ENCODE measurements at regions not wholly inside any gene's neighbourhood (a gene's known extent, or its start where the extent isn't known, plus 50 kb on each side); places are given as distances from the start of the nearest gene placed in this dataset.
"Not testable (repeated sequence)": the region's sequence is repeated elsewhere in the genome, so short reads cannot be mapped to it uniquely, and the experiment has no call there.

- not testable (repeated sequence) for H4K20me1 ChIP-seq (ENCODE audit: control insufficient read depth, insufficient read depth, insufficient read length); H3K27ac Mint-ChIP-seq
These were observed 63.0 kb upstream of the THOC3 start for GRCh38 chr5:176031118-176031510.

GRCh38 chr5:176033186-176033585 lies 65.1 kb upstream of the THOC3 start:
- H2BK15ac ChIP-seq (ENCODE audit: low read depth, low read length); H2AK5ac ChIP-seq (ENCODE audit: insufficient read length, low read length); H3K23ac ChIP-seq (ENCODE audit: insufficient read length, low read depth, low read length); H3K36me3 Mint-ChIP-seq (ENCODE audit: insufficient read depth in 1 of 3, low read depth in 3 of 3); DNase-seq; H3T11ph ChIP-seq (ENCODE audit: low read length); H3K9me3 ChIP-seq (ENCODE audit: control insufficient read depth, low read depth, low read length); H4K20me1 ChIP-seq (ENCODE audit: control insufficient read depth, insufficient read depth, insufficient read length); H3K4me3 Mint-ChIP-seq; H3K18ac ChIP-seq (ENCODE audit: insufficient read length, low read depth, low read length); H4K5ac ChIP-seq (ENCODE audit: insufficient read length, low read depth, low read length); H3K9me3 Mint-ChIP-seq; H2BK120ac ChIP-seq (ENCODE audit: low read depth, low read length, poor library complexity, severe bottlenecking); H3K9ac ChIP-seq (ENCODE audit: extremely low read depth, insufficient read length, low read length); H3K27ac Mint-ChIP-seq; H3K4me2 ChIP-seq (ENCODE audit: insufficient read depth, insufficient read length, low read length); H3K23me2 ChIP-seq (ENCODE audit: insufficient read length, low read depth, low read length, poor library complexity, severe bottlenecking); H2BK20ac ChIP-seq (ENCODE audit: low read depth, low read length, poor library complexity, severe bottlenecking); H3K27me3 Mint-ChIP-seq (ENCODE audit: low read depth); H3K4ac ChIP-seq (ENCODE audit: low read depth, low read length); H3K4me1 ChIP-seq (ENCODE audit: insufficient read depth, low read length); H3K4me1 Mint-ChIP-seq; H3K56ac ChIP-seq (ENCODE audit: insufficient read length, low read depth, low read length); H4K8ac ChIP-seq (replicated peaks; ENCODE audit: insufficient read length, low read depth, low read length); H3K14ac ChIP-seq (ENCODE audit: insufficient read depth, low read length); H2AFZ ChIP-seq (ENCODE audit: low read length); H2BK12ac ChIP-seq (ENCODE audit: insufficient read length, low read depth, low read length); H3K79me1 ChIP-seq (ENCODE audit: insufficient read depth, low read depth, low read length, poor library complexity, severe bottlenecking); H2BK5ac ChIP-seq (ENCODE audit: insufficient read length, low read length); H3K27me3 ChIP-seq (ENCODE audit: insufficient read depth, low read length); H3K27ac ChIP-seq (ENCODE audit: insufficient read length, low read depth, low read length); H3K79me2 ChIP-seq (ENCODE audit: insufficient read depth, low read length); H4K91ac ChIP-seq (ENCODE audit: insufficient read length, low read depth, low read length): not testable (repeated sequence)
- no CpG with 5 or more reads among the region's 3 CpGs for WGBS (ENCODE audit: extremely low coverage, insufficient read length, low lambda C conversion rate)

More at GRCh38 chr5:176031118-176031510, 63.0 kb upstream of the THOC3 start:
- not testable (repeated sequence) for H3K9ac ChIP-seq (ENCODE audit: extremely low read depth, insufficient read length, low read length); H3K9me3 Mint-ChIP-seq; H2AFZ ChIP-seq (ENCODE audit: low read length); H3K9me3 ChIP-seq (ENCODE audit: control insufficient read depth, low read depth, low read length); H3K4me1 Mint-ChIP-seq; H3K27me3 ChIP-seq (ENCODE audit: insufficient read depth, low read length); H3K4me1 ChIP-seq (ENCODE audit: insufficient read depth, low read length); H3K36me3 Mint-ChIP-seq (ENCODE audit: insufficient read depth in 1 of 3, low read depth in 3 of 3); H2BK15ac ChIP-seq (ENCODE audit: low read depth, low read length); H3K79me2 ChIP-seq (ENCODE audit: insufficient read depth, low read length); H3K27me3 Mint-ChIP-seq (ENCODE audit: low read depth); H2BK12ac ChIP-seq (ENCODE audit: insufficient read length, low read depth, low read length); H3K79me1 ChIP-seq (ENCODE audit: insufficient read depth, low read depth, low read length, poor library complexity, severe bottlenecking); H3K4me2 ChIP-seq (ENCODE audit: insufficient read depth, insufficient read length, low read length); H3K27ac ChIP-seq (ENCODE audit: insufficient read length, low read depth, low read length); H2BK5ac ChIP-seq (ENCODE audit: insufficient read length, low read length); H3K4ac ChIP-seq (ENCODE audit: low read depth, low read length); H2AK5ac ChIP-seq (ENCODE audit: insufficient read length, low read length); H3K23ac ChIP-seq (ENCODE audit: insufficient read length, low read depth, low read length); H3K18ac ChIP-seq (ENCODE audit: insufficient read length, low read depth, low read length); H3K56ac ChIP-seq (ENCODE audit: insufficient read length, low read depth, low read length); H3K4me3 Mint-ChIP-seq; H4K5ac ChIP-seq (ENCODE audit: insufficient read length, low read depth, low read length); DNase-seq; H4K8ac ChIP-seq (replicated peaks; ENCODE audit: insufficient read length, low read depth, low read length); H2BK120ac ChIP-seq (ENCODE audit: low read depth, low read length, poor library complexity, severe bottlenecking); H3T11ph ChIP-seq (ENCODE audit: low read length); H2BK20ac ChIP-seq (ENCODE audit: low read depth, low read length, poor library complexity, severe bottlenecking); H3K23me2 ChIP-seq (ENCODE audit: insufficient read length, low read depth, low read length, poor library complexity, severe bottlenecking); H4K91ac ChIP-seq (ENCODE audit: insufficient read length, low read depth, low read length); H3K14ac ChIP-seq (ENCODE audit: insufficient read depth, low read length)
- WGBS (ENCODE audit: extremely low coverage, insufficient read length, low lambda C conversion rate): no CpG with 5 or more reads among the region's 3 CpGs

All from H9 (cell line).